Kidney epithelial cell (primary cell): ENCODE measurements at regions not wholly inside any gene's neighbourhood (a gene's known extent, or its start where the extent isn't known, plus 50 kb on each side); places are given as distances from the start of the nearest gene placed in this dataset.

Experiments
- DNase-seq: peaks from one replicate; pipeline ENCODE4 v3.0.0-alpha.2; 2010; ENCODE audit warnings: low read depth
- H3K27me3 ChIP-seq: 2 replicates; pipeline ENCODE4 v1.6.0; 2011; ENCODE audit warnings: low read length; ENCODE audit not compliant: control insufficient read depth, insufficient read depth
- H3K36me3 ChIP-seq: 2 replicates; pipeline ENCODE4 v1.5.1; 2011; ENCODE audit warnings: low read length; ENCODE audit not compliant: control insufficient read depth, insufficient read depth
- H3K4me3 ChIP-seq: 2 replicates; pipeline ENCODE4 v1.5.1; 2011; ENCODE audit warnings: low read depth, mild to moderate bottlenecking, control low read depth, low read length
- CTCF ChIP-seq: IDR thresholded peaks from 2 replicates; pipeline ENCODE4 v1.5.1; 2011; ENCODE audit warnings: mild to moderate bottlenecking, moderate library complexity, low read length, control low read depth, inconsistent platforms; ENCODE audit not compliant: insufficient read depth, poor library complexity, severe bottlenecking

- DNase-seq: no peak
- no peaks in the 10 kb centered on the region for H3K36me3 ChIP-seq
These were observed 364.7 kb upstream of the SASH1 start for GRCh38 chr6:147977851-147978465.

GRCh38 chr6:147979966-147980365 lies 362.7 kb upstream of the SASH1 start:
- no peak for DNase-seq
- Histone ChIP-seq H3K4me3 (no peak overlapping the region), H3K27me3 (no peaks in the 10 kb centered on the region), H3K36me3 (no peaks in the 10 kb centered on the region)
- TF ChIP-seq CTCF: no peak

More at GRCh38 chr6:147977851-147978465, 364.7 kb upstream of the SASH1 start:
- TF ChIP-seq CTCF: no peak
- no peak overlapping the region for H3K4me3 ChIP-seq
- no peaks in the 10 kb centered on the region for H3K27me3 ChIP-seq

- no peak for TF ChIP-seq CTCF
- Histone ChIP-seq H3K36me3 (no peaks in the 10 kb centered on the region), H3K4me3 (no peak overlapping the region), H3K27me3 (no peaks in the 10 kb centered on the region)
- no peak for DNase-seq
These were observed 358.9 kb upstream of the SASH1 start for GRCh38 chr6:147983581-147984366.

GRCh38 chr6:147986846-147987245 lies 355.8 kb upstream of the SASH1 start:
- H3K4me3 ChIP-seq: no peak overlapping the region
- no peaks in the 10 kb centered on the region for H3K27me3 ChIP-seq
- DNase-seq: no peak
- H3K36me3 ChIP-seq: no peaks in the 10 kb centered on the region
- no peak for TF ChIP-seq CTCF

GRCh38 chr6:147990159-147990558 lies 352.5 kb upstream of the SASH1 start:
- H3K27me3 ChIP-seq: no peaks in the 10 kb centered on the region
- H3K36me3 ChIP-seq: no peaks in the 10 kb centered on the region
- DNase-seq: no peak
- no peak overlapping the region for H3K4me3 ChIP-seq
- TF ChIP-seq CTCF: no peak

- no peaks in the 10 kb centered on the region for H3K27me3 ChIP-seq
- DNase-seq: no peak
- TF ChIP-seq CTCF: no peak
- H3K36me3 ChIP-seq: no peaks in the 10 kb centered on the region
- H3K4me3 ChIP-seq: no peak overlapping the region
These were observed 350.7 kb upstream of the SASH1 start for GRCh38 chr6:147991961-147992360.
